ENCODE measurements at regions not wholly inside any gene's neighbourhood (a gene's known extent, or its start where the extent isn't known, plus 50 kb on each side); places are given as distances from the start of the nearest gene placed in this dataset.

- no peak for TF ChIP-seq CTCF (IDR thresholded peaks at IDR 0.05; ENCODE audit: control extremely low read depth in 1 of 3, insufficient read depth in 1 of 3, low read depth in 1 of 3, low read length in 3 of 3)
- no peak for TF ChIP-seq POLR2A (IDR thresholded peaks at IDR 0.05; ENCODE audit: control extremely low read depth in 1 of 2, low read depth in 2 of 2, low read length in 2 of 2)
- TF ChIP-seq KDM4A (IDR thresholded peaks at IDR 0.05; ENCODE audit: low read depth, low read length, severe bottlenecking) = no peak
- TF ChIP-seq TAF7 (optimal IDR thresholded peaks at IDR 0.05; ENCODE audit: borderline replicate concordance, low read depth, low read length) = no peak
- no peak for TF ChIP-seq TAF1 (IDR thresholded peaks at IDR 0.05; ENCODE audit: low read depth, low read length)
- no peak for TF ChIP-seq PHF8 (conservative IDR thresholded peaks at IDR 0.05; ENCODE audit: low read depth, low read length)
- no peak for TF ChIP-seq EZH2 (IDR thresholded peaks at IDR 0.05; ENCODE audit: low read depth, low read length, severe bottlenecking)
These were observed 375.6 kb downstream of the SOX11 start for GRCh38 chr2:6067806-6068205.

Measured in H1 (cell line).